H1 (cell line): ENCODE measurements at regions not wholly inside any gene's neighbourhood (a gene's known extent, or its start where the extent isn't known, plus 50 kb on each side); places are given as distances from the start of the nearest gene placed in this dataset.

Experiments
- CTCF ChIA-PET: fragments of 300-600 bp; sonication (Branson Sonifier 250); formaldehyde crosslinking; loops from one replicate; lab custom pipeline; 2021; ENCODE audit not compliant: partially characterized antibody; lab: Charles Lee
- POLR2A ChIA-PET: fragments of 300-600 bp; sonication (Branson Sonifier 250); formaldehyde crosslinking; loops from one replicate; lab custom pipeline; 2021; ENCODE audit warnings: inconsistent platforms; ENCODE audit not compliant: partially characterized antibody; lab: Charles Lee
- DNase-seq, 2 experiments: peaks; one replicate each; pipeline versions ENCODE4 v3.0.0 to v3.0.0-alpha.2; 2010 to 2022; ENCODE audit warnings: low spot score in 2 of 2, low read depth in 1 of 2, mixed read lengths in 1 of 2
- FAIRE-seq: peaks from 2 replicates; lab custom pipeline; 2011; peaks lifted over from hg19 to GRCh38; lab: Jason Lieb, UNC
- H2AFZ ChIP-seq: 2 replicates; pipeline ENCODE4 v1.8.1; 2012; ENCODE audit warnings: low read length, inconsistent platforms
- H2AK5ac ChIP-seq: 2 replicates; pipeline ENCODE4 v1.6.1; 2013; ENCODE audit warnings: low read depth, low read length
- H2BK120ac ChIP-seq: replicated peaks from 2 replicates; pipeline ENCODE3; 2013; ENCODE audit warnings: low read depth, low read length, inconsistent platforms
- H2BK12ac ChIP-seq: 2 replicates; pipeline ENCODE4 v1.6.1; 2013; ENCODE audit warnings: low read depth, low read length
- H2BK15ac ChIP-seq: 2 replicates; pipeline ENCODE4 v1.6.1; 2013; ENCODE audit warnings: low read length
- H2BK20ac ChIP-seq: 2 replicates; pipeline ENCODE4 v1.6.1; 2013; ENCODE audit warnings: low read length
- H2BK5ac ChIP-seq: 2 replicates; pipeline ENCODE4 v1.6.1; 2013; ENCODE audit warnings: low read depth, low read length
- H3K14ac ChIP-seq: 2 replicates; pipeline ENCODE4 v1.6.1; 2013; ENCODE audit warnings: inconsistent platforms; ENCODE audit not compliant: insufficient read length
- H3K18ac ChIP-seq: 2 replicates; pipeline ENCODE4 v1.6.1; 2013; ENCODE audit warnings: low read length; ENCODE audit errors: extremely low read depth
- H3K23ac ChIP-seq: 2 replicates; pipeline ENCODE4 v1.6.1; 2013; ENCODE audit warnings: inconsistent platforms; ENCODE audit not compliant: insufficient read length
- H3K23me2 ChIP-seq: 2 replicates; pipeline ENCODE4 v1.6.1; 2013; ENCODE audit warnings: low read depth, low read length
- H3K27ac ChIP-seq: 2 replicates; pipeline ENCODE4 v1.6.1; 2011; ENCODE audit warnings: low read depth, low read length, inconsistent platforms
- H3K27me3 ChIP-seq, 4 experiments: replicated peaks in 1 of 4; 1 replicate in 1 of 4; 2 replicates in 3 of 4; pipeline versions ENCODE4 v1.6.1 to v1.8.1; 2011 to 2013; ENCODE audit warnings: low read length in 3 of 4, mild to moderate bottlenecking in 3 of 4, inconsistent platforms in 2 of 4, mixed read lengths in 2 of 4, moderate library complexity in 1 of 4; ENCODE audit not compliant: control insufficient read depth in 3 of 4, insufficient read depth in 3 of 4; ENCODE audit errors: extremely low read depth in 1 of 4
- H3K36me3 ChIP-seq, 4 experiments: 2 replicates each; pipeline versions ENCODE4 v1.6.1 to v1.8.1; 2011 to 2013; ENCODE audit warnings: mild to moderate bottlenecking in 4 of 4, low read length in 3 of 4, moderate library complexity in 2 of 4, control low read depth in 1 of 4, inconsistent platforms in 1 of 4; ENCODE audit not compliant: insufficient read depth in 4 of 4, control insufficient read depth in 2 of 4
- H3K4ac ChIP-seq: replicated peaks from 2 replicates; pipeline ENCODE3; 2013; ENCODE audit warnings: low read length, low read depth, mixed read lengths, inconsistent platforms; ENCODE audit not compliant: insufficient read length
- H3K4me1 ChIP-seq, 4 experiments: replicated peaks in 1 of 4; 1 replicate in 1 of 4; 2 replicates in 3 of 4; pipeline versions ENCODE4 v1.6.1 to v1.8.1; 2011 to 2013; ENCODE audit warnings: low read length in 3 of 4, inconsistent platforms in 2 of 4, mixed read lengths in 1 of 4; ENCODE audit not compliant: insufficient read depth in 4 of 4, control insufficient read depth in 3 of 4
- H3K4me2 ChIP-seq, 2 experiments: 2 replicates each; pipeline versions ENCODE4 v1.6.1 to v1.8.1; 2011 to 2013; ENCODE audit warnings: low read depth in 2 of 2, low read length in 2 of 2, control low read depth in 1 of 2, inconsistent platforms in 1 of 2, mild to moderate bottlenecking in 1 of 2; ENCODE audit not compliant: insufficient read depth in 1 of 2
- H3K4me3 ChIP-seq, 4 experiments: fragments of 200-600, 300-600 bp in 1 of 4; sonication (generic), shearing (Covaris generic), sonication (Bioruptor Twin) in 1 of 4; 2 replicates each; pipeline versions ENCODE4 v1.5.1 to v1.8.1; 2011 to 2016; ENCODE audit warnings: low read length in 4 of 4, low read depth in 3 of 4, control low read depth in 2 of 4, inconsistent platforms in 2 of 4, mild to moderate bottlenecking in 2 of 4, mixed read lengths in 1 of 4, moderate library complexity in 1 of 4; ENCODE audit not compliant: insufficient read depth in 2 of 4; ENCODE audit errors: extremely low read depth in 1 of 4
- H3K56ac ChIP-seq: replicated peaks from 2 replicates; pipeline ENCODE3; 2013; ENCODE audit warnings: low read depth, mild to moderate bottlenecking, mixed read lengths, low read length, inconsistent platforms; ENCODE audit not compliant: insufficient read length
- H3K79me1 ChIP-seq: 2 replicates; pipeline ENCODE4 v1.6.1; 2013; ENCODE audit warnings: low read depth, low read length, control low read depth
- H3K79me2 ChIP-seq, 2 experiments: 2 replicates each; pipeline versions ENCODE4 v1.6.1 to v1.8.1; 2012 to 2013; ENCODE audit warnings: low read length in 2 of 2, mild to moderate bottlenecking in 2 of 2, inconsistent platforms in 1 of 2; ENCODE audit not compliant: insufficient read depth in 2 of 2, control insufficient read depth in 1 of 2
- H3K9ac ChIP-seq, 4 experiments: replicated peaks in 1 of 4; 1 replicate in 1 of 4; 2 replicates in 3 of 4; pipeline versions ENCODE4 v1.6.1 to v1.8.1; 2011 to 2013; ENCODE audit warnings: low read depth in 3 of 4, low read length in 3 of 4, control low read depth in 2 of 4, mild to moderate bottlenecking in 2 of 4, moderate library complexity in 2 of 4, inconsistent platforms in 1 of 4; ENCODE audit errors: extremely low read depth in 1 of 4
- H3K9me3 ChIP-seq, 2 experiments: 2 replicates each; pipeline versions ENCODE4 v1.6.1 to v1.8.1; 2012 to 2013; ENCODE audit warnings: mild to moderate bottlenecking in 2 of 2, moderate library complexity in 2 of 2, control low read depth in 1 of 2, inconsistent platforms in 1 of 2, low read depth in 1 of 2, low read length in 1 of 2, mixed read lengths in 1 of 2; ENCODE audit not compliant: insufficient read depth in 2 of 2
- H4K20me1 ChIP-seq, 2 experiments: replicated peaks in 1 of 2; 2 replicates each; pipeline versions ENCODE3 to v1.8.1; 2011 to 2013; ENCODE audit warnings: inconsistent platforms in 2 of 2, low read length in 2 of 2, mild to moderate bottlenecking in 1 of 2; ENCODE audit not compliant: insufficient read depth in 2 of 2, control insufficient read depth in 1 of 2
- H4K5ac ChIP-seq: 2 replicates; pipeline ENCODE4 v1.6.1; 2013; ENCODE audit warnings: low read length, low read depth, mixed read lengths, inconsistent platforms; ENCODE audit not compliant: insufficient read length
- H4K8ac ChIP-seq: 2 replicates; pipeline ENCODE4 v1.8.0; 2013; ENCODE audit warnings: mild to moderate bottlenecking, moderate library complexity, low read length, inconsistent platforms; ENCODE audit not compliant: insufficient read depth; ENCODE audit errors: extremely low read depth
- H4K91ac ChIP-seq: replicated peaks from 2 replicates; pipeline ENCODE3; 2013; ENCODE audit warnings: low read length, mixed read lengths, inconsistent platforms; ENCODE audit not compliant: insufficient read length
- FOSL1 ChIP-seq: IDR thresholded peaks from 2 replicates; pipeline ENCODE4 v1.6.1; 2011; ENCODE audit warnings: mild to moderate bottlenecking, low read depth, low read length, moderate library complexity; ENCODE audit not compliant: insufficient read depth
- KDM1A ChIP-seq: fragments of 200-600, 300-600 bp; sonication (generic); IDR thresholded peaks from 2 replicates; pipeline ENCODE4 v1.7.1; 2016; ENCODE audit warnings: mild to moderate bottlenecking, low read length, borderline replicate concordance
- KDM4A ChIP-seq: IDR thresholded peaks from one replicate; pipeline ENCODE4 v1.7.1; 2012; ENCODE audit warnings: low read depth, mild to moderate bottlenecking, moderate library complexity, low read length, inconsistent platforms; ENCODE audit not compliant: severe bottlenecking
- KDM5A ChIP-seq: fragments of 200-600 bp; IDR thresholded peaks from 2 replicates; pipeline ENCODE4 v1.7.1; 2012; ENCODE audit warnings: mild to moderate bottlenecking, low read length, inconsistent platforms, mixed read lengths
- MAFK ChIP-seq: IDR thresholded peaks from 2 replicates; pipeline ENCODE4 v1.6.1; 2012; ENCODE audit warnings: low read depth, mild to moderate bottlenecking, improper control_type of control experiment, low read length
- MAX ChIP-seq: IDR thresholded peaks from 2 replicates; pipeline ENCODE4 v1.6.1; 2012; ENCODE audit warnings: inconsistent platforms
- POU5F1 ChIP-seq: IDR thresholded peaks from 2 replicates; pipeline ENCODE4 v1.6.1; 2011; ENCODE audit warnings: low read depth, mild to moderate bottlenecking, low read length, moderate library complexity
- RAD21 ChIP-seq, 2 experiments: IDR thresholded peaks in 1 of 2; conservative IDR thresholded peaks in 1 of 2; 2 replicates each; pipeline ENCODE4 v1.6.1; 2011; ENCODE audit warnings: low read depth in 2 of 2, low read length in 2 of 2, improper control_type of control experiment in 1 of 2, inconsistent platforms in 1 of 2, mild to moderate bottlenecking in 1 of 2, moderate library complexity in 1 of 2
- RNF2 ChIP-seq: fragments of 200-900, 300-1000 bp; sonication (generic); IDR thresholded peaks from 2 replicates; pipeline ENCODE4 v1.7.1; 2016; ENCODE audit warnings: borderline replicate concordance, low read depth, mild to moderate bottlenecking, antibody characterized with exemption, low read length; ENCODE audit not compliant: poor library complexity, severe bottlenecking; ENCODE audit errors: missing control alignments
- SP1 ChIP-seq: IDR thresholded peaks from 2 replicates; pipeline ENCODE4 v1.6.1; 2011; ENCODE audit warnings: low read depth, low read length
- TAF1 ChIP-seq: IDR thresholded peaks from 2 replicates; pipeline ENCODE4 v1.6.1; 2011; ENCODE audit warnings: mild to moderate bottlenecking, low read depth, low read length
- ZNF274 ChIP-seq: IDR thresholded peaks from 2 replicates; pipeline ENCODE4 v1.7.0; 2012; ENCODE audit warnings: low read length, borderline replicate concordance; ENCODE audit errors: extremely low read depth
- WGBS, 2 experiments: shearing (Covaris generic) in 1 of 2; methylation state at CpG; one replicate each; pipeline versions ENCODE4 v1.1.6 to v1.1.7; 2013 to 2015; ENCODE audit warnings: low lambda C conversion rate in 2 of 2, mixed read lengths in 2 of 2, inconsistent platforms in 1 of 2, low coverage in 1 of 2, missing lambda C conversion rate in 1 of 2; ENCODE audit not compliant: insufficient replicate concordance in 2 of 2, insufficient coverage in 1 of 2, insufficient read length in 1 of 2; ENCODE audit errors: extremely low coverage in 1 of 2, missing lambda C conversion rate in 1 of 2; 5-methylcytosine and 5-hydroxymethylcytosine counted together
- TF ChIP-seq, protein P1 (sequence below): IDR thresholded peaks from 2 replicates; pipeline ENCODE4 v1.6.1; 2011; ENCODE audit warnings: low read depth, mild to moderate bottlenecking, low read length; ENCODE audit not compliant: insufficient read depth

- no peak overlapping the region for H3K9ac ChIP-seq
- no peaks in the 10 kb centered on the region for H3K79me1 ChIP-seq
- 90% methylated on average over 2 of the region's 2 CpGs; no CpG with 5 or more reads in 1 of the 2 experiments for WGBS, 2 experiments
- no peak overlapping the region for H3K56ac ChIP-seq
- H3K36me3 ChIP-seq = no peaks in the 10 kb centered on the region
- no peaks in the 10 kb centered on the region for H3K79me2 ChIP-seq
- H3K4me3 ChIP-seq = no peak overlapping the region
- no peak overlapping the region for H2BK20ac ChIP-seq
- H2BK12ac ChIP-seq = no peak overlapping the region
- no peaks in the 10 kb centered on the region for H3K23me2 ChIP-seq
- H3K27ac ChIP-seq = no peak overlapping the region
- no peak overlapping the region for H2BK120ac ChIP-seq
- H3K4me2 ChIP-seq = no peak overlapping the region
- no peak overlapping the region for H3K23ac ChIP-seq
- H3K14ac ChIP-seq = no peak overlapping the region
- no peak overlapping the region for H2AK5ac ChIP-seq
- ChIA-PET CTCF (interaction anchor here (1.4 kb wide), 1 partner anchor 77 kb away, joined by 3 read pairs; no protein-coding TSS in a partner anchor), POLR2A (no interaction called here)
- DNase-seq = no peak
- H2AFZ ChIP-seq = no peak overlapping the region
- no peak overlapping the region for H3K18ac ChIP-seq
- no peak overlapping the region for H3K4ac ChIP-seq
- FAIRE-seq = no peak
- H4K8ac ChIP-seq = no peak overlapping the region
- no peak overlapping the region for H2BK5ac ChIP-seq
- no peaks in the 10 kb centered on the region for H3K9me3 ChIP-seq
- H4K91ac ChIP-seq = no peak overlapping the region
- no peak overlapping the region for H4K5ac ChIP-seq
- no peak overlapping the region for H2BK15ac ChIP-seq
- peaks cover 2% of the 10 kb centered on the region in 2 experiments for H4K20me1 ChIP-seq
- peaks cover 0 to 2% (median under 1%) of the 10 kb centered on the region in 4 experiments; a peak in 3 of 7 replicates for H3K4me1 ChIP-seq
- H3K27me3 ChIP-seq = peaks cover 0 to 6% (median 3%) of the 10 kb centered on the region in 4 experiments; a peak in 4 of 7 replicates
- TF ChIP-seq MAX (no peak), RAD21 (IDR thresholded peaks at IDR 0.05 in 1 of 2, conservative IDR thresholded peaks at IDR 0.05 in 1 of 2; ENCODE audit: low read depth in 2 of 2, low read length in 2 of 2) (no peak), FOSL1 (no peak), ZNF274 (no peak), MAFK (no peak), SP1 (no peak), KDM5A (no peak), KDM4A (no peak), RNF2 (no peak), KDM1A (no peak), TAF1 (no peak), POU5F1 (no peak)
- TF ChIP-seq, protein P1, sequence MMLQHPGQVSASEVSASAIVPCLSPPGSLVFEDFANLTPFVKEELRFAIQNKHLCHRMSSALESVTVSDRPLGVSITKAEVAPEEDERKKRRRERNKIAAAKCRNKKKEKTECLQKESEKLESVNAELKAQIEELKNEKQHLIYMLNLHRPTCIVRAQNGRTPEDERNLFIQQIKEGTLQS = no peak
Observed at GRCh38 chr4:4602468-4602867, 60.6 kb upstream of the STX18 start.
